GM20000 (cell line): ENCODE measurements at regions not wholly inside any gene's neighbourhood (a gene's known extent, or its start where the extent isn't known, plus 50 kb on each side); places are given as distances from the start of the nearest gene placed in this dataset.

Experiments
- DNase-seq: peaks from one replicate; pipeline ENCODE4 v3.0.0; 2012; ENCODE audit warnings: low spot score
- CTCF ChIP-seq: IDR thresholded peaks from 2 replicates; pipeline ENCODE4 v1.5.1; 2012; ENCODE audit warnings: mild to moderate bottlenecking, control low read depth; ENCODE audit errors: extremely low read depth, missing control alignments

GRCh38 chr1:59075021-59075420 is 221.9 kb upstream of the FGGY start:
- no peak for DNase-seq
- no peak for TF ChIP-seq CTCF

GRCh38 chr1:59076612-59077011 is 220.3 kb upstream of the FGGY start:
- no peak for DNase-seq
- no peak for TF ChIP-seq CTCF

GRCh38 chr1:59077466-59078069 is 219.3 kb upstream of the FGGY start:
- no peak for DNase-seq

GRCh38 chr1:59078070-59078800 is 218.7 kb upstream of the FGGY start:
- TF ChIP-seq CTCF, result no peak

More at GRCh38 chr1:59077466-59078069, 219.3 kb upstream of the FGGY start:
- TF ChIP-seq CTCF, result no peak

GRCh38 chr1:59078866-59079265 is 218.0 kb upstream of the FGGY start:
- no peak for DNase-seq
- TF ChIP-seq CTCF, result no peak

More at GRCh38 chr1:59078070-59078800, 218.7 kb upstream of the FGGY start:
- DNase-seq, result no peak

GRCh38 chr1:59079434-59080140 is 217.3 kb upstream of the FGGY start:
- no peak for TF ChIP-seq CTCF
- no peak for DNase-seq

- no peak for TF ChIP-seq CTCF
- no peak for DNase-seq
These were observed 215.7 kb upstream of the FGGY start for GRCh38 chr1:59081181-59081580.
